ENCODE measurements at regions not wholly inside any gene's neighbourhood (a gene's known extent, or its start where the extent isn't known, plus 50 kb on each side); places are given as distances from the start of the nearest gene placed in this dataset.

- DNase-seq, result no peak
Measured at GRCh38 chr10:110442746-110443145, 55.0 kb upstream of the DUSP5 start.

- no peak for DNase-seq
Measured at GRCh38 chr10:110443239-110444003, 54.3 kb upstream of the DUSP5 start.

DNA sequence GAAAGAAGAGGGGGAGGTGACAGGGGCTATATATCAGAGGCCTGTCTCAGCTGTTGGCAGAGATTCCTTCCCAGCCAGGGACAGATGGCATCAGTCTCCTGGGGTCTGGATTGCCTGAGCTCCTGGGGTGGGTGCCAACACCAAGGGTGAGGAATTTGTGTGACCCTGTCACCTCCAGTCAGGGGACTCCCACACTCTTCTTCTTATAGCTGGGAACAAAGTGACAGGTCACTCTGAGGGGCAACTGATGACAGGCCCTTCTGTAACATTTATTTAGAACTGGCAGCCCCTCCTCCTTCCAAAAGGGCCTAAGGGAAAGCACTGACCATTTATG lies 53.7 kb upstream of the DUSP5 start:
- peak; percentile 19 for DNase-seq

DNA sequence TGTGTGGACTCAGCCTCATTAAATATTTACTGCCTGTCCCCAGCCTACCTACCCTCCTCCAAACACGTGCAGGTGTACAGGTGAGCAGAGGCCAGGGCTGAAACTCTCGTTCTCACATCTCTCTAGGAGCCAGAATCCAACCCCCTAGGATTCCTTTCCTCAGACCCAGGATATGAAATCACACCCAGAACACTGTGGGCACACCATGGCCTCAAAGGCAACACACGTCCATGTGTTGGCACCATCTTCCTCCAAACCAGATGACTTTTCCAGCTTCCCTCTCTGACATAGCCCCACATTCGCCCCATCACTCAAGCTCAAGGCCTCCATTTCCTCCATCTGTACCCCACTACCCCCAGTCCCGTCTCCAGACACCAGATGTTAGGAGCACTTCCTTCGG lies 51.8 kb upstream of the DUSP5 start:
- no peak for DNase-seq

- DNase-seq, result no peak
Measured at GRCh38 chr10:110446277-110446676, 51.4 kb upstream of the DUSP5 start.

DNA sequence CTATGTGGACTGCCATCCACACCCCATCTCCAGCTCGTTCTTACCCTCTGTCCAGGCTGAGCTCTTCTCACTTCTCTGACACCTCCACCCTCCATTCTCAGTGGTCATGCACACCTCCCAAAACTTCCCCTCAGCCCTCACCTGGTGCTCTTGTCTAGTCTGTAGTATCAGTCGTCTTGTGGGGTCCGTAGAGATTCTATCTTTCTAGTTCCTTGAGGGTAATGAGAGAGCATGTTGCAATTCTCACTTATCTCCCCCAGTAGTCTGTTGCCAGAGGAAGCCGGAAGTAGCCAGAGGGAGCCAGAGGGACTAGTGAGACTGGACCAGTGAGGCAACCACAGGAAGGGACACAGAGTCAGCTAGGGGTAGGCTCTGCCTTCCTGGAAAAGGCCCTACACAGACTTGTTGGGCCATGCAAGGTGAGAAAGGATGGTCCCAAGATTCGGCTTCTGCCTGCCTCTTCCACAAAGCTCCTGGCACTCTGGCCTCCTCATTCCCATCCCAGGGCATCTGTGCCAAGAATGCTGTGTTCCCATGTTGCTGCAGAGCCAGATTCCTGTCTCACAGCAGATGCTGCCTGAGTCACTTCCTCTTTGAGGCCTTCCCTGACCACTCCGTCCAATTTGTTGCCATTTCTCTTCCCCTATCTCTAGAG lies 50.6 kb upstream of the DUSP5 start:
- no peak for DNase-seq

DNA sequence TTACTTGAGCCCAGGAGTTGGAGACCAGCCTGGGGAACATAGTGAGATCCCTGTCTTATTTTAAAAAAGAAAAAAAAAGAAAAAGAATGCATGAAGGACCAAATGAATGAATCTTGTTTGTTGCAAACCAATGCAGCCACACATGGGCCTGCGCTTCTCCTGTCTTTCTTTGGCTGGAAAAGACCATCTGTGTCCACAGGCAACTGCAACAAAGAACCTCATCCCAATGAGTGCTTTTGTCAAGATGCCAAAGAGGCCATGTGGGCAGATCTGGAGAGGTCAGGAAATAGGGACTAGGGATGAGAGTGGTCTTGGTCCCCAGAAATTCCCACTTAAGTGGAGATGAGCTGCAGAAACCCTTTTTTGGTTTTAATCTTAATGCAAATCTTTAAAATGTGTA lies 49.8 kb upstream of the DUSP5 start:
- no peak for DNase-seq

Data from NCI-H524 treated with DMSO at 0.1 percent for 48 hours (cell line).